BLaER1 treated with 17β-estradiol and CSF1 and Interleukin-3, amounts not matched to agents 10 nM and 100 nM (cell line): ENCODE measurements at regions not wholly inside any gene's neighbourhood (a gene's known extent, or its start where the extent isn't known, plus 50 kb on each side); places are given as distances from the start of the nearest gene placed in this dataset.

Source experiments
- H3K27ac ChIP-seq, 11 experiments: shearing (Covaris generic); formaldehyde crosslinking; 2 replicates each; pipeline ENCODE4 v1.8.1; 2022
- H3K27me3 ChIP-seq, 11 experiments: shearing (Covaris generic); formaldehyde crosslinking; 2 replicates each; pipeline ENCODE4 v1.8.1; 2022
- H3K36me3 ChIP-seq, 11 experiments: shearing (Covaris generic); formaldehyde crosslinking; 2 replicates each; pipeline ENCODE4 v1.8.1; 2022
- H3K4me1 ChIP-seq, 10 experiments: shearing (Covaris generic); formaldehyde crosslinking; 2 replicates each; pipeline ENCODE4 v1.8.1; 2022
- H3K4me2 ChIP-seq, 11 experiments: shearing (Covaris generic); formaldehyde crosslinking; 2 replicates each; pipeline ENCODE4 v1.8.1; 2022
- H3K4me3 ChIP-seq, 10 experiments: shearing (Covaris generic); formaldehyde crosslinking; 2 replicates each; pipeline ENCODE4 v1.8.1; 2022
- H3K9ac ChIP-seq, 11 experiments: shearing (Covaris generic); formaldehyde crosslinking; 2 replicates each; pipeline ENCODE4 v1.8.1; 2022
- H3K9me3 ChIP-seq, 11 experiments: shearing (Covaris generic); formaldehyde crosslinking; replicated peaks in 1 of 11; 2 replicates each; pipeline ENCODE4 v1.8.1; 2022
- H4K20me1 ChIP-seq, 11 experiments: shearing (Covaris generic); formaldehyde crosslinking; 2 replicates each; pipeline ENCODE4 v1.8.1; 2022
- Cebpa-rat ChIP-seq, 11 experiments: shearing (Covaris generic); IDR thresholded peaks; 2 replicates each; pipeline ENCODE4 v1.8.1; 2022

- Histone ChIP-seq H3K4me1 (peaks cover 0 to 5% (median 0%) of the 10 kb centered on the region in 10 experiments; a peak in 4 of 20 replicates), H3K4me3 (no peak overlapping the region), H4K20me1 (no peaks in the 10 kb centered on the region), H3K36me3 (no peaks in the 10 kb centered on the region), H3K27ac (no peak overlapping the region), H3K9me3 (no peaks in the 10 kb centered on the region), H3K27me3 (no peaks in the 10 kb centered on the region), H3K4me2 (no peak overlapping the region), H3K9ac (no peak overlapping the region)
- TF ChIP-seq Cebpa-rat (IDR thresholded peaks at IDR 0.05): no peak
These were observed 127.2 kb upstream of the TCF21 start for GRCh38 chr6:133761706-133762105.

- Histone ChIP-seq H3K27me3 (no peaks in the 10 kb centered on the region), H3K9me3 (no peaks in the 10 kb centered on the region), H4K20me1 (no peaks in the 10 kb centered on the region), H3K36me3 (no peaks in the 10 kb centered on the region), H3K4me2 (peak overlapping the region in 2 of 11 experiments; percentile 3 to 17; a peak in 1 of 22 replicates), H3K27ac (no peak overlapping the region), H3K9ac (no peak overlapping the region), H3K4me1 (peaks cover 0 to 5% (median 0%) of the 10 kb centered on the region in 10 experiments; a peak in 4 of 20 replicates), H3K4me3 (no peak overlapping the region)
- no peak for TF ChIP-seq Cebpa-rat (IDR thresholded peaks at IDR 0.05)
These were observed 124.7 kb upstream of the TCF21 start for GRCh38 chr6:133764008-133764753.

GRCh38 chr6:133764754-133765208 lies 124.1 kb upstream of the TCF21 start:
- H3K4me2 ChIP-seq: peak overlapping the region in 3 of 11 experiments; percentile 3 to 17 (median 17); a peak in 1 of 22 replicates

GRCh38 chr6:133767357-133767970 lies 121.4 kb upstream of the TCF21 start:
- H3K4me3 ChIP-seq: no peak overlapping the region
- H3K9me3 ChIP-seq: peaks cover 0 to 9% (median 0%) of the 10 kb centered on the region in 11 experiments; a peak in 2 of 22 replicates
- H3K36me3 ChIP-seq: no peaks in the 10 kb centered on the region
- H3K4me1 ChIP-seq: peaks cover 0 to 5% (median 0%) of the 10 kb centered on the region in 10 experiments; a peak in 4 of 20 replicates
- no peaks in the 10 kb centered on the region for H4K20me1 ChIP-seq
- no peak overlapping the region for H3K4me2 ChIP-seq
- H3K9ac ChIP-seq: no peak overlapping the region
- no peaks in the 10 kb centered on the region for H3K27me3 ChIP-seq
- no peak for TF ChIP-seq Cebpa-rat (IDR thresholded peaks at IDR 0.05)
- H3K27ac ChIP-seq: no peak overlapping the region

More at GRCh38 chr6:133764754-133765208, 124.1 kb upstream of the TCF21 start:
- no peak overlapping the region for H3K4me3 ChIP-seq
- H3K9me3 ChIP-seq: no peaks in the 10 kb centered on the region
- no peak overlapping the region for H3K27ac ChIP-seq
- H3K27me3 ChIP-seq: no peaks in the 10 kb centered on the region
- no peaks in the 10 kb centered on the region for H4K20me1 ChIP-seq
- no peaks in the 10 kb centered on the region for H3K36me3 ChIP-seq
- peaks cover 0 to 5% (median 0%) of the 10 kb centered on the region in 10 experiments; a peak in 4 of 20 replicates for H3K4me1 ChIP-seq
- TF ChIP-seq Cebpa-rat (IDR thresholded peaks at IDR 0.05): no peak
- H3K9ac ChIP-seq: no peak overlapping the region

GRCh38 chr6:133768656-133769295 lies 120.1 kb upstream of the TCF21 start:
- no peak for TF ChIP-seq Cebpa-rat (IDR thresholded peaks at IDR 0.05)
- no peaks in the 10 kb centered on the region for H4K20me1 ChIP-seq
- peaks cover 0 to 5% (median 0%) of the 10 kb centered on the region in 10 experiments; a peak in 5 of 20 replicates for H3K4me1 ChIP-seq
- H3K9ac ChIP-seq: no peak overlapping the region
- no peaks in the 10 kb centered on the region for H3K36me3 ChIP-seq
- H3K27ac ChIP-seq: no peak overlapping the region
- H3K4me2 ChIP-seq: no peak overlapping the region
- H3K4me3 ChIP-seq: no peak overlapping the region
- peaks cover 0 to 23% (median 4%) of the 10 kb centered on the region in 11 experiments; a peak in 13 of 22 replicates for H3K9me3 ChIP-seq
- H3K27me3 ChIP-seq: no peaks in the 10 kb centered on the region

- Histone ChIP-seq H3K9ac (no peak overlapping the region), H3K4me3 (no peak overlapping the region), H3K36me3 (no peaks in the 10 kb centered on the region), H3K27ac (no peak overlapping the region), H3K27me3 (no peaks in the 10 kb centered on the region), H3K4me2 (no peak overlapping the region), H3K9me3 (peaks cover 0 to 27% (median 6%) of the 10 kb centered on the region in 11 experiments; a peak in 13 of 22 replicates), H4K20me1 (no peaks in the 10 kb centered on the region), H3K4me1 (peaks cover 0 to 11% (median 6%) of the 10 kb centered on the region in 10 experiments; a peak in 14 of 20 replicates)
- no peak for TF ChIP-seq Cebpa-rat (IDR thresholded peaks at IDR 0.05)
These were observed 119.5 kb upstream of the TCF21 start for GRCh38 chr6:133769463-133769862.

GRCh38 chr6:133772567-133772966 lies 116.3 kb upstream of the TCF21 start:
- H3K27ac ChIP-seq: no peak overlapping the region
- H3K4me2 ChIP-seq: no peak overlapping the region
- TF ChIP-seq Cebpa-rat (IDR thresholded peaks at IDR 0.05): no peak
- peaks cover 0 to 34% (median 11%) of the 10 kb centered on the region in 11 experiments; a peak in 13 of 22 replicates for H3K9me3 ChIP-seq
- H3K36me3 ChIP-seq: no peaks in the 10 kb centered on the region
- no peaks in the 10 kb centered on the region for H3K27me3 ChIP-seq
- H4K20me1 ChIP-seq: no peaks in the 10 kb centered on the region
- H3K9ac ChIP-seq: no peak overlapping the region
- peaks cover 0 to 16% (median 12%) of the 10 kb centered on the region in 10 experiments; a peak in 14 of 20 replicates for H3K4me1 ChIP-seq
- H3K4me3 ChIP-seq: no peak overlapping the region

- H4K20me1 ChIP-seq: no peaks in the 10 kb centered on the region
- H3K27me3 ChIP-seq: no peaks in the 10 kb centered on the region
- H3K4me2 ChIP-seq: peak overlapping the region in 8 of 11 experiments; percentile 8 to 67 (median 32); a peak in 11 of 22 replicates
- peak overlapping the region in 10 of 11 experiments; percentile 19 to 84 (median 72); a peak in 17 of 22 replicates for H3K27ac ChIP-seq
- H3K4me3 ChIP-seq: peak overlapping the region in 1 of 10 experiments; percentile 15; a peak in 2 of 20 replicates
- TF ChIP-seq Cebpa-rat (IDR thresholded peaks at IDR 0.05): no peak
- no peaks in the 10 kb centered on the region for H3K36me3 ChIP-seq
- peak overlapping the region in 1 of 11 experiments; percentile 41; a peak in 1 of 22 replicates for H3K9ac ChIP-seq
- peaks cover 0 to 16% (median 12%) of the 10 kb centered on the region in 10 experiments; a peak in 14 of 20 replicates for H3K4me1 ChIP-seq
- H3K9me3 ChIP-seq: peaks cover 0 to 34% (median 11%) of the 10 kb centered on the region in 11 experiments; a peak in 13 of 22 replicates
These were observed 115.1 kb upstream of the TCF21 start for GRCh38 chr6:133773776-133774175.
